ENCODE measurements at regions not wholly inside any gene's neighbourhood (a gene's known extent, or its start where the extent isn't known, plus 50 kb on each side); places are given as distances from the start of the nearest gene placed in this dataset.

DNA sequence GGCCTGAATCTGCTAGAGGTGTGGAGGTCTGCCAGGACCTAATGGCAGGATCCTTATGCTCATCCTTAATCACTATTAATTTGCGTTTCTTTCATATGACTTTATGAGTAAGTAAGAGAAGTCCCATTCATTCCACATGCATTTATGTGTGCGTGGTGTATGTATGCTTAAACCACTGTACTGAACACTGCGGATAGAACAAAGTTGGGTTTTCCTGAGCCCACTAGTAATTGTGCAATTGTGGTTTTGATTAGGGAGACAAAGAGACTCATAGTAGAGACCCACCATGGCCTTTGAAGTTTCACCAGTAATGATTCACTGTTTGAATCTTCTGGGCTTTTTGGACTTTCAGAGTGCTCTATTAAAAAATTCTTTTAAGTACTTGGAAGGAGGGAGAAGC, 498.5 kb upstream of the DIPK2B start:
- TF ChIP-seq, protein P1, sequence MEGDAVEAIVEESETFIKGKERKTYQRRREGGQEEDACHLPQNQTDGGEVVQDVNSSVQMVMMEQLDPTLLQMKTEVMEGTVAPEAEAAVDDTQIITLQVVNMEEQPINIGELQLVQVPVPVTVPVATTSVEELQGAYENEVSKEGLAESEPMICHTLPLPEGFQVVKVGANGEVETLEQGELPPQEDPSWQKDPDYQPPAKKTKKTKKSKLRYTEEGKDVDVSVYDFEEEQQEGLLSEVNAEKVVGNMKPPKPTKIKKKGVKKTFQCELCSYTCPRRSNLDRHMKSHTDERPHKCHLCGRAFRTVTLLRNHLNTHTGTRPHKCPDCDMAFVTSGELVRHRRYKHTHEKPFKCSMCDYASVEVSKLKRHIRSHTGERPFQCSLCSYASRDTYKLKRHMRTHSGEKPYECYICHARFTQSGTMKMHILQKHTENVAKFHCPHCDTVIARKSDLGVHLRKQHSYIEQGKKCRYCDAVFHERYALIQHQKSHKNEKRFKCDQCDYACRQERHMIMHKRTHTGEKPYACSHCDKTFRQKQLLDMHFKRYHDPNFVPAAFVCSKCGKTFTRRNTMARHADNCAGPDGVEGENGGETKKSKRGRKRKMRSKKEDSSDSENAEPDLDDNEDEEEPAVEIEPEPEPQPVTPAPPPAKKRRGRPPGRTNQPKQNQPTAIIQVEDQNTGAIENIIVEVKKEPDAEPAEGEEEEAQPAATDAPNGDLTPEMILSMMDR (IDR thresholded peaks at IDR 0.05): no peak
- TF ChIP-seq POLR2AphosphoS5 (IDR thresholded peaks at IDR 0.05): no peak
